ENCODE measurements at regions not wholly inside any gene's neighbourhood (a gene's known extent, or its start where the extent isn't known, plus 50 kb on each side); places are given as distances from the start of the nearest gene placed in this dataset.
"Not testable (repeated sequence)": the region's sequence is repeated elsewhere in the genome, so short reads cannot be mapped to it uniquely, and the experiment has no call there.

- 91 to 93% methylated on average over 7 of the region's 7 CpGs for WGBS, 2 experiments
- no peaks in the 10 kb centered on the region for H3K4me1 ChIP-seq (ENCODE audit: control insufficient read depth, insufficient read depth, low read length)
- H3K4me3 ChIP-seq (ENCODE audit: insufficient read depth, low read depth, low read length), result no peak overlapping the region
- no peaks in the 10 kb centered on the region for H3K9me3 ChIP-seq (ENCODE audit: control insufficient read depth, low read length)
- no peaks in the 10 kb centered on the region for H3K36me3 ChIP-seq (ENCODE audit: control insufficient read depth, insufficient read depth, low read length)
- no peak overlapping the region for H3K27ac ChIP-seq (ENCODE audit: insufficient read depth, low read depth, low read length, poor library complexity, severe bottlenecking)
- H3K27me3 ChIP-seq (ENCODE audit: control insufficient read depth, insufficient read depth, low read length, poor library complexity, severe bottlenecking), result no peaks in the 10 kb centered on the region
These were observed 157.0 kb downstream of the GJA1 start for GRCh38 chr6:121592261-121592935.

- Histone ChIP-seq H3K27me3 (ENCODE audit: control insufficient read depth, insufficient read depth, low read length, poor library complexity, severe bottlenecking) (no peaks in the 10 kb centered on the region), H3K36me3 (ENCODE audit: control insufficient read depth, insufficient read depth, low read length) (no peaks in the 10 kb centered on the region), H3K4me1 (ENCODE audit: control insufficient read depth, insufficient read depth, low read length) (no peaks in the 10 kb centered on the region), H3K9me3 (ENCODE audit: control insufficient read depth, low read length) (no peaks in the 10 kb centered on the region), H3K4me3 (ENCODE audit: insufficient read depth, low read depth, low read length) (no peak overlapping the region), H3K27ac (ENCODE audit: insufficient read depth, low read depth, low read length, poor library complexity, severe bottlenecking) (no peak overlapping the region)
- 93 to 95% methylated on average over 3 of the region's 3 CpGs for WGBS, 2 experiments
These were observed 157.7 kb downstream of the GJA1 start for GRCh38 chr6:121593011-121593641.

GRCh38 chr6:121594053-121594452, 158.6 kb downstream of the GJA1 start:
- 92% methylated on average over 3 of the region's 3 CpGs; no CpG with 5 or more reads in 1 of the 2 experiments for WGBS, 2 experiments
- Histone ChIP-seq H3K4me1 (ENCODE audit: control insufficient read depth, insufficient read depth, low read length) (no peaks in the 10 kb centered on the region), H3K36me3 (ENCODE audit: control insufficient read depth, insufficient read depth, low read length) (no peaks in the 10 kb centered on the region), H3K9me3 (ENCODE audit: control insufficient read depth, low read length) (no peaks in the 10 kb centered on the region), H3K27ac (ENCODE audit: insufficient read depth, low read depth, low read length, poor library complexity, severe bottlenecking) (no peak overlapping the region), H3K27me3 (ENCODE audit: control insufficient read depth, insufficient read depth, low read length, poor library complexity, severe bottlenecking) (no peaks in the 10 kb centered on the region), H3K4me3 (ENCODE audit: insufficient read depth, low read depth, low read length) (no peak overlapping the region)

GRCh38 chr6:121595646-121596045, 160.2 kb downstream of the GJA1 start:
- H3K9me3 ChIP-seq (ENCODE audit: control insufficient read depth, low read length), result no peaks in the 10 kb centered on the region
- no peaks in the 10 kb centered on the region for H3K27me3 ChIP-seq (ENCODE audit: control insufficient read depth, insufficient read depth, low read length, poor library complexity, severe bottlenecking)
- H3K4me1 ChIP-seq (ENCODE audit: control insufficient read depth, insufficient read depth, low read length), result no peaks in the 10 kb centered on the region
- 91% methylated on average over 1 of the region's 1 CpG; no CpG with 5 or more reads in 1 of the 2 experiments for WGBS, 2 experiments
- no peak overlapping the region for H3K27ac ChIP-seq (ENCODE audit: insufficient read depth, low read depth, low read length, poor library complexity, severe bottlenecking)
- H3K36me3 ChIP-seq (ENCODE audit: control insufficient read depth, insufficient read depth, low read length), result no peaks in the 10 kb centered on the region
- no peak overlapping the region for H3K4me3 ChIP-seq (ENCODE audit: insufficient read depth, low read depth, low read length)

GRCh38 chr6:121596441-121596840, 161.0 kb downstream of the GJA1 start:
- Histone ChIP-seq H3K9me3 (ENCODE audit: control insufficient read depth, low read length) (no peaks in the 10 kb centered on the region), H3K4me1 (ENCODE audit: control insufficient read depth, insufficient read depth, low read length) (no peaks in the 10 kb centered on the region), H3K36me3 (ENCODE audit: control insufficient read depth, insufficient read depth, low read length) (no peaks in the 10 kb centered on the region), H3K4me3 (ENCODE audit: insufficient read depth, low read depth, low read length) (no peak overlapping the region), H3K27me3 (ENCODE audit: control insufficient read depth, insufficient read depth, low read length, poor library complexity, severe bottlenecking) (no peaks in the 10 kb centered on the region), H3K27ac (ENCODE audit: insufficient read depth, low read depth, low read length, poor library complexity, severe bottlenecking) (no peak overlapping the region)
- WGBS, 2 experiments, result 94% methylated on average over 4 of the region's 4 CpGs

GRCh38 chr6:121597654-121598053, 162.2 kb downstream of the GJA1 start:
- WGBS, 2 experiments, result 87 to 93% methylated on average over 2 to 3 of the region's 3 CpGs
- no peaks in the 10 kb centered on the region for H3K36me3 ChIP-seq (ENCODE audit: control insufficient read depth, insufficient read depth, low read length)
- no peaks in the 10 kb centered on the region for H3K4me1 ChIP-seq (ENCODE audit: control insufficient read depth, insufficient read depth, low read length)
- no peak overlapping the region for H3K27ac ChIP-seq (ENCODE audit: insufficient read depth, low read depth, low read length, poor library complexity, severe bottlenecking)
- no peaks in the 10 kb centered on the region for H3K9me3 ChIP-seq (ENCODE audit: control insufficient read depth, low read length)
- H3K4me3 ChIP-seq (ENCODE audit: insufficient read depth, low read depth, low read length), result no peak overlapping the region
- no peaks in the 10 kb centered on the region for H3K27me3 ChIP-seq (ENCODE audit: control insufficient read depth, insufficient read depth, low read length, poor library complexity, severe bottlenecking)

GRCh38 chr6:121599331-121599730, 163.9 kb downstream of the GJA1 start:
- not testable (repeated sequence) for H3K27ac ChIP-seq (ENCODE audit: insufficient read depth, low read depth, low read length, poor library complexity, severe bottlenecking); H3K4me3 ChIP-seq (ENCODE audit: insufficient read depth, low read depth, low read length); H3K36me3 ChIP-seq (ENCODE audit: control insufficient read depth, insufficient read depth, low read length); H3K27me3 ChIP-seq (ENCODE audit: control insufficient read depth, insufficient read depth, low read length, poor library complexity, severe bottlenecking); H3K9me3 ChIP-seq (ENCODE audit: control insufficient read depth, low read length); H3K4me1 ChIP-seq (ENCODE audit: control insufficient read depth, insufficient read depth, low read length)
- 94 to 95% methylated on average over 5 to 6 of the region's 6 CpGs for WGBS, 2 experiments

- Histone ChIP-seq H3K36me3 (ENCODE audit: control insufficient read depth, insufficient read depth, low read length) (no peaks in the 10 kb centered on the region), H3K4me3 (ENCODE audit: insufficient read depth, low read depth, low read length) (no peak overlapping the region), H3K27ac (ENCODE audit: insufficient read depth, low read depth, low read length, poor library complexity, severe bottlenecking) (no peak overlapping the region), H3K27me3 (ENCODE audit: control insufficient read depth, insufficient read depth, low read length, poor library complexity, severe bottlenecking) (no peaks in the 10 kb centered on the region), H3K9me3 (ENCODE audit: control insufficient read depth, low read length) (no peaks in the 10 kb centered on the region), H3K4me1 (ENCODE audit: control insufficient read depth, insufficient read depth, low read length) (no peaks in the 10 kb centered on the region)
- WGBS, 2 experiments, result 95 to 98% methylated on average over 4 to 6 of the region's 6 CpGs
These were observed 165.1 kb downstream of the GJA1 start for GRCh38 chr6:121600389-121601168.

- Histone ChIP-seq H3K4me3 (ENCODE audit: insufficient read depth, low read depth, low read length) (no peak overlapping the region), H3K27me3 (ENCODE audit: control insufficient read depth, insufficient read depth, low read length, poor library complexity, severe bottlenecking) (no peaks in the 10 kb centered on the region), H3K9me3 (ENCODE audit: control insufficient read depth, low read length) (no peaks in the 10 kb centered on the region), H3K4me1 (ENCODE audit: control insufficient read depth, insufficient read depth, low read length) (no peaks in the 10 kb centered on the region), H3K27ac (ENCODE audit: insufficient read depth, low read depth, low read length, poor library complexity, severe bottlenecking) (no peak overlapping the region), H3K36me3 (ENCODE audit: control insufficient read depth, insufficient read depth, low read length) (no peaks in the 10 kb centered on the region)
- WGBS, 2 experiments, result 79 to 90% methylated on average over 4 of the region's 4 CpGs
These were observed 168.0 kb downstream of the GJA1 start for GRCh38 chr6:121603486-121603885.

GRCh38 chr6:121607721-121608120, 172.3 kb downstream of the GJA1 start:
- H3K4me3 ChIP-seq (ENCODE audit: insufficient read depth, low read depth, low read length), result no peak overlapping the region
- no peak overlapping the region for H3K27ac ChIP-seq (ENCODE audit: insufficient read depth, low read depth, low read length, poor library complexity, severe bottlenecking)
- H3K9me3 ChIP-seq (ENCODE audit: control insufficient read depth, low read length), result no peaks in the 10 kb centered on the region
- H3K4me1 ChIP-seq (ENCODE audit: control insufficient read depth, insufficient read depth, low read length), result no peaks in the 10 kb centered on the region
- WGBS, 2 experiments, result 80 to 89% methylated on average over 1 to 2 of the region's 2 CpGs
- H3K36me3 ChIP-seq (ENCODE audit: control insufficient read depth, insufficient read depth, low read length), result no peaks in the 10 kb centered on the region
- no peaks in the 10 kb centered on the region for H3K27me3 ChIP-seq (ENCODE audit: control insufficient read depth, insufficient read depth, low read length, poor library complexity, severe bottlenecking)
